GM23248 (cell line): ENCODE measurements at regions not wholly inside any gene's neighbourhood (a gene's known extent, or its start where the extent isn't known, plus 50 kb on each side); places are given as distances from the start of the nearest gene placed in this dataset.

ENCODE experiments used
- DNase-seq: peaks from one replicate; pipeline ENCODE4 v3.0.0-alpha.2; 2015
- H2AFZ ChIP-seq: fragments of 200-600 bp; sonication (generic); 2 replicates; pipeline ENCODE4 v1.6.1; 2016; ENCODE audit warnings: antibody characterized with exemption
- H3F3A ChIP-seq: fragments of 200-600 bp; sonication (generic); 2 replicates; pipeline ENCODE4 v1.6.1; 2016; ENCODE audit warnings: mild to moderate bottlenecking, antibody characterized with exemption, mixed run types; ENCODE audit not compliant: insufficient read depth
- H3K27ac ChIP-seq: fragments of 200-600 bp; sonication (generic); 2 replicates; pipeline ENCODE4 v1.5.1; 2016; ENCODE audit warnings: mild to moderate bottlenecking
- H3K27me3 ChIP-seq: fragments of 200-600 bp; sonication (generic); replicated peaks from 2 replicates; pipeline ENCODE4 v1.6.1; 2016; ENCODE audit warnings: mild to moderate bottlenecking; ENCODE audit not compliant: insufficient read depth
- H3K36me3 ChIP-seq: fragments of 200-600 bp; sonication (generic); 2 replicates; pipeline ENCODE4 v1.6.1; 2016; ENCODE audit warnings: low read depth, mild to moderate bottlenecking
- H3K4me1 ChIP-seq: fragments of 200-600 bp; sonication (generic); 2 replicates; pipeline ENCODE4 v1.6.1; 2016; ENCODE audit warnings: mild to moderate bottlenecking; ENCODE audit not compliant: insufficient read depth
- H3K4me2 ChIP-seq: fragments of 200-600 bp; sonication (generic); one replicate; pipeline ENCODE4 v1.6.1; 2016; ENCODE audit warnings: mild to moderate bottlenecking; ENCODE audit not compliant: unreplicated experiment
- H3K4me3 ChIP-seq: fragments of 200-600 bp; sonication (generic); 2 replicates; pipeline ENCODE4 v1.5.1; 2016; ENCODE audit warnings: mild to moderate bottlenecking
- H3K79me2 ChIP-seq: fragments of 200-600 bp; sonication (generic); 2 replicates; pipeline ENCODE4 v1.6.1; 2016; ENCODE audit warnings: mild to moderate bottlenecking; ENCODE audit not compliant: insufficient read depth
- H3K9ac ChIP-seq: fragments of 200-600 bp; sonication (generic); 2 replicates; pipeline ENCODE4 v1.6.1; 2016; ENCODE audit warnings: mild to moderate bottlenecking
- H3K9me2 ChIP-seq: fragments of 200-600 bp; sonication (generic); 2 replicates; pipeline ENCODE4 v1.6.1; 2016; ENCODE audit warnings: mixed run types, mild to moderate bottlenecking, moderate library complexity; ENCODE audit not compliant: insufficient read depth
- H3K9me3 ChIP-seq: fragments of 200-600 bp; sonication (generic); one replicate; pipeline ENCODE4 v1.6.1; 2017; ENCODE audit warnings: low read depth
- H4K20me1 ChIP-seq: fragments of 200-600 bp; sonication (generic); 2 replicates; pipeline ENCODE4 v1.6.0; 2016; ENCODE audit not compliant: insufficient read depth
- EZH2 ChIP-seq: fragments of 200-600 bp; sonication (generic); IDR thresholded peaks from 2 replicates; pipeline ENCODE4 v1.6.1; 2018; ENCODE audit warnings: antibody characterized with exemption, mild to moderate bottlenecking; ENCODE audit not compliant: insufficient read depth, poor library complexity, severe bottlenecking
- EZH2phosphoT487 ChIP-seq: fragments of 200-600 bp; sonication (generic); IDR thresholded peaks from 2 replicates; pipeline ENCODE4 v1.6.1; 2018; ENCODE audit warnings: antibody characterized with exemption, moderate library complexity, mild to moderate bottlenecking, low read depth; ENCODE audit not compliant: insufficient read depth
- WGBS, 2 experiments: methylation state at CpG; one replicate each; pipeline ENCODE4 v1.1.6; 2015 to 2017; ENCODE audit warnings: low lambda C conversion rate in 2 of 2, low coverage in 1 of 2; ENCODE audit errors: missing lambda C conversion rate in 2 of 2; 5-methylcytosine and 5-hydroxymethylcytosine counted together
- in situ Hi-C: fragments of 300-500 bp; cut with MboI; formaldehyde crosslinking; loops from 2 replicates; pipeline ENCODE4 v1.15.0; 2020

DNA sequence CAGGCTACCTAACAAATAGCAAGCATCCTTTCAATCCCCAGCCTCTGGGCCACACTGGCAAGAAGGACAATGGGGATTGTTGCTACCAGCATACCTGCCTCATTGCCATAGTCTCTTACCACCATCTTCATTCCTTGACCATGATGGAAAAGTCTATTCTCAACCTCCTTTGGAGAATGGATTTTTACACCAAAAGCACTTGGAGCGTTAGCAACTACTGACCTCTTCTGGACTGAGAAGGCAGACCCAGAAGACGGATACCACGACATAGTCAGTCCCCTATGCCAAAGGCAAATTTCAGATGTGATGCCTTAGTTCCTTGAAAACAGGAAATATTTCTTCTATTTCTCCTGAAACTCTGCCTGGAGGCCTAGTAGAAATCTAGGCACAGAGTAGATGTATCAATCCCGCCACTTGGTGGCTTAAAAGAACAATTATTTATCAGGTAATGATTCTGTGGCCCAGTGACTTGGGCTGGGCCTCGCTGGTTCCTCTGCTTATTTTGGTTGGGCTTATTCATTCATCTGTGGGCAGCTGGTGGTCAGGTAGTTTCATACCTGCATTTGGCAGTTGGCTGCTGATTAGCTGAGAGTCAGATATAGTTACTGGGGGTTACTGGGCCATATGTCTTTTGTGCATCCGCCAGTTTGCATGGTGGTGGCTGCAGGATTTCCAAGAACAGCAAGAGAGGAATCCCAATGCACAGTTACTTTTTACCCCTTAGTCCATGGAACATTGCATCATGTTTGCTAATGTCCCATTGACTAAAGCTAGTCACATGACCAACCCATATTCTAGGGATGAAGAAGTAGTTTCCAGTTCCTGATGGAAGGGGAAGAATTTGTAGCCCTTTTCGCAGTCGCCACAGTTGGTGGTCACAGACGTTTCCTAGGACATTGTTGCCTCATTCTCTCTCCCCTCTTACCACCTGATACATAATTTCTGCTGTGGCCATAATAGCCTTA, 75.2 kb downstream of the DHCR7 start:
- H3K27ac ChIP-seq: no peak overlapping the region
- no peaks in the 10 kb centered on the region for H3K36me3 ChIP-seq
- H3K4me3 ChIP-seq: no peak overlapping the region
- no peaks in the 10 kb centered on the region for H3F3A ChIP-seq
- WGBS, 2 experiments: 44% methylated on average over 9 of the region's 9 CpGs
- H4K20me1 ChIP-seq: no peaks in the 10 kb centered on the region
- no peaks in the 10 kb centered on the region for H3K9me2 ChIP-seq
- no peaks in the 10 kb centered on the region for H3K79me2 ChIP-seq
- H3K9me3 ChIP-seq: no peaks in the 10 kb centered on the region
- DNase-seq: peak; percentile 54
- in situ Hi-C loops: no loop called here
- H3K4me1 ChIP-seq: no peaks in the 10 kb centered on the region
- H2AFZ ChIP-seq: no peak overlapping the region
- no peak overlapping the region for H3K9ac ChIP-seq
- H3K4me2 ChIP-seq: no peak overlapping the region
- H3K27me3 ChIP-seq: peaks cover 28% of the 10 kb centered on the region
- no peak for TF ChIP-seq EZH2phosphoT487
- TF ChIP-seq EZH2: no peak

DNA sequence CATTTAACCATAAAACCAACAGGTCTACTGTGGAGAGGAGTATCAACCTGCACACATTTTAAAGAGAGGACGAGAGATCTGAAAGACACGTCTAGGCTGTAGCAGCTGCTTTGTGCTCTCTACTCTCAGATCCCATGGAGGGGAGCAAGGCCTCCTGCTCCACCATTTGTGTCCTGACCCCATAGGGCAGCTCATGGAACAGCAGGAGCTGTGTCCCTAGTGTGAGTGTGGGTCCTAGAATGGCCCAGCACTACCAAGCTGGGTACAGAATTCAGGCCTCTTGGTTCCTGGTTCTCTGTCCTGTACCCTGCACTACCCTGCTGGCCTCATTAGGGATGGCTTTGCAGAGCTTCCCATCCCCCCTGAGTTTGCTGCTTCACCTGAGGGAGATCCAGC, 76.5 kb downstream of the DHCR7 start:
- H3K27me3 ChIP-seq: peaks cover 18% of the 10 kb centered on the region
- TF ChIP-seq EZH2phosphoT487 (no peak), EZH2 (no peak)
- no peak overlapping the region for H3K9ac ChIP-seq
- no peaks in the 10 kb centered on the region for H3K9me3 ChIP-seq
- in situ Hi-C loops: no loop called here
- H3K4me2 ChIP-seq: no peak overlapping the region
- H3K9me2 ChIP-seq: no peaks in the 10 kb centered on the region
- H3K27ac ChIP-seq: no peak overlapping the region
- H4K20me1 ChIP-seq: no peaks in the 10 kb centered on the region
- H3K4me3 ChIP-seq: no peak overlapping the region
- H3K79me2 ChIP-seq: no peaks in the 10 kb centered on the region
- no peaks in the 10 kb centered on the region for H3F3A ChIP-seq
- DNase-seq: no peak
- no peak overlapping the region for H2AFZ ChIP-seq
- 28 to 45% methylated on average over 2 of the region's 2 CpGs for WGBS, 2 experiments
- H3K36me3 ChIP-seq: no peaks in the 10 kb centered on the region
- H3K4me1 ChIP-seq: no peaks in the 10 kb centered on the region

GRCh38 chr11:71370895-71371673, 77.1 kb downstream of the DHCR7 start:
- Histone ChIP-seq H3K27ac (no peak overlapping the region), H3K4me3 (no peak overlapping the region), H3K4me1 (no peaks in the 10 kb centered on the region), H3F3A (no peaks in the 10 kb centered on the region), H3K9ac (no peak overlapping the region), H3K79me2 (no peaks in the 10 kb centered on the region), H3K36me3 (no peaks in the 10 kb centered on the region), H3K27me3 (peaks cover 18% of the 10 kb centered on the region), H3K4me2 (no peak overlapping the region), H3K9me3 (no peaks in the 10 kb centered on the region), H3K9me2 (no peaks in the 10 kb centered on the region), H4K20me1 (no peaks in the 10 kb centered on the region), H2AFZ (no peak overlapping the region)
- in situ Hi-C loops: no loop called here
- 65 to 67% methylated on average over 21 of the region's 21 CpGs for WGBS, 2 experiments
- DNase-seq: no peak
- TF ChIP-seq EZH2phosphoT487: no peak
- no peak for TF ChIP-seq EZH2

- H3K4me1 ChIP-seq: no peaks in the 10 kb centered on the region
- H3K4me3 ChIP-seq: no peak overlapping the region
- no peaks in the 10 kb centered on the region for H3K9me3 ChIP-seq
- H3K4me2 ChIP-seq: no peak overlapping the region
- no peak for TF ChIP-seq EZH2phosphoT487
- no peak for TF ChIP-seq EZH2
- no peaks in the 10 kb centered on the region for H3K36me3 ChIP-seq
- H3K9me2 ChIP-seq: no peaks in the 10 kb centered on the region
- H4K20me1 ChIP-seq: no peaks in the 10 kb centered on the region
- H3K27ac ChIP-seq: no peak overlapping the region
- no peak overlapping the region for H2AFZ ChIP-seq
- H3K27me3 ChIP-seq: peaks cover 14% of the 10 kb centered on the region
- H3F3A ChIP-seq: no peaks in the 10 kb centered on the region
- no peak for DNase-seq
- 54 to 64% methylated on average over 6 of the region's 6 CpGs for WGBS, 2 experiments
- H3K79me2 ChIP-seq: no peaks in the 10 kb centered on the region
- in situ Hi-C loops: no loop called here
- H3K9ac ChIP-seq: no peak overlapping the region
These were observed 78.0 kb downstream of the DHCR7 start for GRCh38 chr11:71370020-71370747.
